ENCODE measurements at regions not wholly inside any gene's neighbourhood (a gene's known extent, or its start where the extent isn't known, plus 50 kb on each side); places are given as distances from the start of the nearest gene placed in this dataset.

DNA sequence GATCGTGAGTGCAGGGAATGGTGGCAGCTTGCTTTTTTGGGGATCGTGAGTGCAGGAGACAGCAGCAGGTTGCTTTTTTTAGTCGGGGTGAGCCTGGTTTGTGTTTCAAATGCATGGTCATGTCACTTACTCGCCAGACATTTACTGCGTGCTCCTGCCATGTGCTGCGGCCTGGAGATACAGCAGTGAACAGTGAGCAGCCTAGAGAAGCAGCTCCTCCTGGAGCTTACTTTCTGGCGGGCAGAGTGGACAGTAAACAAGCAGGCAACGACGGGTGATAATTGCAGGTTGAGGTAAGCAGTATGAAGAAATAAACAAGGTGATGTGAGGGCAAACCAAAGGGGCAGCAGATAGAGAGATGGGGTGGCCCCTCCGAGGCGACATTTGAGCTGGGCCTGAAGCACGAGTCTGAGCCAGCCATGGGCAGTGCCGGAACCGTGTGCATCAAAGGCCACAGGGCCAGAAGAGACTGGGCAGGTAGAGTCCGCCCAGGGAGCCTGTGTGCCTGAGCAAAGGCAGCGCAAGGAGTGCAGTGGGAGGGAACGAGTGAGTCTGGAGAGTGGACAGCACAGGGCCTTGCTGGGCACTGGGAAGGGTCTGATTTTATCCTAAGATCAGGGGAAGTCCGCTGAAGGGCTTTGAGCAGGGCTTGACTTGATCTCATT, 57.3 kb upstream of the RASA2 start:
- Histone ChIP-seq H3K27ac (peak overlapping the region; percentile 94), H3K4me1 (peaks cover 57% of the 10 kb centered on the region), H3K4me3 (peak overlapping the region; percentile 66), H3K36me3 (ENCODE audit: insufficient read depth in 1 of 2, low read depth in 1 of 2) (no peaks in the 10 kb centered on the region), H3K27me3 (ENCODE audit: insufficient read depth in 3 of 3, low read length in 2 of 3) (no peaks in the 10 kb centered on the region), H3K9me3 (no peaks in the 10 kb centered on the region)
- DNase-seq: no peak
- TF ChIP-seq, protein P1, sequence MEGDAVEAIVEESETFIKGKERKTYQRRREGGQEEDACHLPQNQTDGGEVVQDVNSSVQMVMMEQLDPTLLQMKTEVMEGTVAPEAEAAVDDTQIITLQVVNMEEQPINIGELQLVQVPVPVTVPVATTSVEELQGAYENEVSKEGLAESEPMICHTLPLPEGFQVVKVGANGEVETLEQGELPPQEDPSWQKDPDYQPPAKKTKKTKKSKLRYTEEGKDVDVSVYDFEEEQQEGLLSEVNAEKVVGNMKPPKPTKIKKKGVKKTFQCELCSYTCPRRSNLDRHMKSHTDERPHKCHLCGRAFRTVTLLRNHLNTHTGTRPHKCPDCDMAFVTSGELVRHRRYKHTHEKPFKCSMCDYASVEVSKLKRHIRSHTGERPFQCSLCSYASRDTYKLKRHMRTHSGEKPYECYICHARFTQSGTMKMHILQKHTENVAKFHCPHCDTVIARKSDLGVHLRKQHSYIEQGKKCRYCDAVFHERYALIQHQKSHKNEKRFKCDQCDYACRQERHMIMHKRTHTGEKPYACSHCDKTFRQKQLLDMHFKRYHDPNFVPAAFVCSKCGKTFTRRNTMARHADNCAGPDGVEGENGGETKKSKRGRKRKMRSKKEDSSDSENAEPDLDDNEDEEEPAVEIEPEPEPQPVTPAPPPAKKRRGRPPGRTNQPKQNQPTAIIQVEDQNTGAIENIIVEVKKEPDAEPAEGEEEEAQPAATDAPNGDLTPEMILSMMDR (IDR thresholded peaks at IDR 0.05): no peak
- WGBS, 3 donors: 41 to 65% (median 42%) methylated on average over 18 of the region's 18 CpGs
- peak; percentile 38 to 70 (median 66) for ATAC-seq
- intact Hi-C loops (cut with DNase I): no loop called here

DNA sequence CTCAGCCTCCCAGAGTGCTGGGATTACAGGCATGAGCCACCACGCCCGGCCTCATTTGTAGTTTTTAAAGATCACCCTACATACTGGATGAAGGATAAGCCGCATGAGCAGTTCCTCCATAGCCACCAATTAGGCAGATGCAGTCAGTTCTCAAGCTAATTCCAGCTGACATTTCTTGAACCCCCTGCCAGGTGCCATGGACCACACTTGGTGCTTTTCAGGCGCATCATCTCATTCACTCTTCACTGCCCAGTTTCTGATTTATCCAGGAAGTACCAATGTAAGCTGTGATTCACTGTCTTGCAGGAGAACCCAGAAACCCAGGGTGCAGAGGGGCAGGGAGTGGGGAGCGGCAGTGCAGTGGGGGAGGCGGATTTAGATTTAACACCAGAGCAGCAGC, 56.5 kb upstream of the RASA2 start:
- intact Hi-C loops (cut with DNase I): no loop called here
- peaks cover 53% of the 10 kb centered on the region for H3K4me1 ChIP-seq
- H3K4me3 ChIP-seq: peak overlapping the region; percentile 66
- 86 to 91% (median 90%) methylated on average over 6 of the region's 6 CpGs for WGBS, 3 donors
- no peaks in the 10 kb centered on the region for H3K9me3 ChIP-seq
- TF ChIP-seq, protein P1 (IDR thresholded peaks at IDR 0.05): no peak
- H3K27me3 ChIP-seq (ENCODE audit: insufficient read depth in 3 of 3, low read length in 2 of 3): no peaks in the 10 kb centered on the region
- no peaks in the 10 kb centered on the region for H3K36me3 ChIP-seq (ENCODE audit: insufficient read depth in 1 of 2, low read depth in 1 of 2)
- DNase-seq (no peak), ATAC-seq (peak in 2 of 4 donors; percentile 15 to 36)
- peak overlapping the region; percentile 94 for H3K27ac ChIP-seq

DNA sequence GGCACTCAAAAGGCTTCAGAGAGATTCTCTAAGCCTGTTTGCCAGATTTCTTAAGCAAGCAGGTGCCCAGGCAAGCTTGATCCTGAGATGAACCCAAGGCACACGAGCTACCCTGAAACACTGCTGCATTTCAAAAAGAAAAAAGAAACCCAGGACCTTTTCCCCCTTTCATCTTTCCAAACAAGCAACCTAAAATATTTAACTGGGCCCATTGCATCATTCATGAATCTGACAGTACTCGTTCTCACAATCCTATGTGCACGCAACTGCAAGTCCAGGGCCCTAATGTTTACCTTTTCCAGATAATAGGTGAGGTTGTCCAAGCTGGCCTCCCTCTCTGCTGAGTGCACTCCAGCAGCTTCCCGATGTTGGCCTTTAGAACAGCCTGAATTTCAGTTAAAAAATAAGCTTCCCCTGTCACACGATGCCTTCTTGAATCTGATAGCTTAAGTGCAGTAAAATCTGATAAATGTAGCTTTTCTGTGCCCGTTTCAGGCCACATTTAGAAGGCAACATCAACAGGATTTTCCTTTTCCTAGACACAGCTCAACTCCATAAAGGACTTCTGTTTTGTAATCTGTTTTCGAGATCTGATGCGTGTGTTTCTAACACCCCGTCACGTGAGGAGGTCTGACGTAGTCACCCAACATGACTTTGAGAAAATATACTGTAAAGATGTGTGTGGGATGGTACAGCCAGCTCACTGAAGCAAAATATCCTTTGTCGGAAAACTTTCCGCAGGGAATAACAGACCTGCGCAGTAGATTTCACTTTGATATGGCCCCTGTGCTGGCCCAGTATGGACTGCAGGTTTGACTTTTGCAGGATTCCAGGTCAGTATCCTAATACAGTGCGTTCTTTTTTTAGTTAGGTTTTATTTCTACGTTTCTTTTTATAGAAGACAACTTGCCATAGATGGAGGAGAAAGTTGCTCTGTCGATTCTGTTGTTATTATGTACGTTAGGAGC, 55.1 kb upstream of the RASA2 start:
- peak overlapping the region; percentile 66 for H3K4me3 ChIP-seq
- H3K9me3 ChIP-seq: no peaks in the 10 kb centered on the region
- intact Hi-C loops (cut with DNase I): loop anchor here in 1 of 2 donors (1.0 kb wide), 1 partner anchor 21 kb away; no protein-coding TSS in a partner anchor
- TF ChIP-seq, protein P1 (IDR thresholded peaks at IDR 0.05): no peak
- H3K36me3 ChIP-seq (ENCODE audit: insufficient read depth in 1 of 2, low read depth in 1 of 2): peaks cover 0 to 6% of the 10 kb centered on the region in 2 donors
- 31 to 54% (median 35%) methylated on average over 18 of the region's 18 CpGs for WGBS, 3 donors
- peak overlapping the region; percentile 94 for H3K27ac ChIP-seq
- DNase-seq (no peak), ATAC-seq (peak; percentile 58 to 78 (median 69))
- peaks cover 50% of the 10 kb centered on the region for H3K4me1 ChIP-seq
- H3K27me3 ChIP-seq (ENCODE audit: insufficient read depth in 3 of 3, low read length in 2 of 3): no peaks in the 10 kb centered on the region

DNA sequence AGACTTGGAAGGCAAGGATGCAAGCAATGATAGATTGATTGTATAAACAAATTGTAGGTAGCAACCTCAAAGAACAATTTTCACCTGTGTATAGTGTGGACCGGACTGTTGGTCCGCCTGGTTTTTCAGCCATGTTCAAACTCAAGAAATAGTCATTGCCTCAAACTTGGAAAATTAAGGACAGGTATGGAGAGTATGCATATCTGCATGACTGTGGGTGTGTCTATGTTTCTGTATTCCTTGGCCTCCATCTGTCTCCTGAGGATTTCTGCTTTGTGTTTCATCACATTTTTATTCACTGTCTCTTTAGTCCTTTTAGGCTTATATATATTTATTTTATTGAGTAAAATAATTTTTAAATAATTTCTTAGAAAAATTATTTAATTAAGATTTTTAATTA, 53.9 kb upstream of the RASA2 start:
- DNase-seq: no peak
- 74 to 95% (median 78%) methylated on average over 2 of the region's 2 CpGs for WGBS, 3 donors
- Histone ChIP-seq H3K4me3 (peak overlapping the region; percentile 66), H3K36me3 (ENCODE audit: insufficient read depth in 1 of 2, low read depth in 1 of 2) (peaks cover 0 to 8% of the 10 kb centered on the region in 2 donors), H3K4me1 (peaks cover 42% of the 10 kb centered on the region), H3K27me3 (ENCODE audit: insufficient read depth in 3 of 3, low read length in 2 of 3) (no peaks in the 10 kb centered on the region), H3K9me3 (no peaks in the 10 kb centered on the region), H3K27ac (peak overlapping the region; percentile 94)
- intact Hi-C loops (cut with DNase I): no loop called here
- TF ChIP-seq, protein P1 (IDR thresholded peaks at IDR 0.05): no peak
- peak in 1 of 4 donors; percentile 9 for ATAC-seq

Measured in psoas muscle (tissue), 7 donors.